ENCODE measurements at regions not wholly inside any gene's neighbourhood (a gene's known extent, or its start where the extent isn't known, plus 50 kb on each side); places are given as distances from the start of the nearest gene placed in this dataset.

GRCh38 chr1:189659731-189660130 is 817.9 kb downstream of the BRINP3 start:
- no peak for TF ChIP-seq CTCF (IDR thresholded peaks at IDR 0.05; ENCODE audit: low read depth, low read length)
- H3K4me3 ChIP-seq (ENCODE audit: low read depth, low read length) = no peak overlapping the region

- TF ChIP-seq CTCF (IDR thresholded peaks at IDR 0.05; ENCODE audit: low read depth, low read length) = no peak
- no peak overlapping the region for H3K4me3 ChIP-seq (ENCODE audit: low read depth, low read length)
Observed at GRCh38 chr1:189662190-189662589, 815.5 kb downstream of the BRINP3 start.

- no peak overlapping the region for H3K4me3 ChIP-seq (ENCODE audit: low read depth, low read length)
- TF ChIP-seq CTCF (IDR thresholded peaks at IDR 0.05; ENCODE audit: low read depth, low read length) = no peak
Observed at GRCh38 chr1:189669846-189670245, 807.8 kb downstream of the BRINP3 start.

GRCh38 chr1:189673217-189673616 is 804.4 kb downstream of the BRINP3 start:
- TF ChIP-seq CTCF (IDR thresholded peaks at IDR 0.05; ENCODE audit: low read depth, low read length) = no peak
- H3K4me3 ChIP-seq (ENCODE audit: low read depth, low read length) = no peak overlapping the region

- H3K4me3 ChIP-seq (ENCODE audit: low read depth, low read length) = no peak overlapping the region
- no peak for TF ChIP-seq CTCF (IDR thresholded peaks at IDR 0.05; ENCODE audit: low read depth, low read length)
Observed at GRCh38 chr1:189675712-189676244, 801.9 kb downstream of the BRINP3 start.

- no peak overlapping the region for H3K4me3 ChIP-seq (ENCODE audit: low read depth, low read length)
- no peak for TF ChIP-seq CTCF (IDR thresholded peaks at IDR 0.05; ENCODE audit: low read depth, low read length)
Observed at GRCh38 chr1:189678779-189679178, 798.9 kb downstream of the BRINP3 start.

- TF ChIP-seq CTCF (IDR thresholded peaks at IDR 0.05; ENCODE audit: low read depth, low read length) = no peak
- H3K4me3 ChIP-seq (ENCODE audit: low read depth, low read length) = no peak overlapping the region
Observed at GRCh38 chr1:189681252-189681919, 796.3 kb downstream of the BRINP3 start.

Data from WI38 (cell line).